ENCODE measurements at regions not wholly inside any gene's neighbourhood (a gene's known extent, or its start where the extent isn't known, plus 50 kb on each side); places are given as distances from the start of the nearest gene placed in this dataset.

DNA sequence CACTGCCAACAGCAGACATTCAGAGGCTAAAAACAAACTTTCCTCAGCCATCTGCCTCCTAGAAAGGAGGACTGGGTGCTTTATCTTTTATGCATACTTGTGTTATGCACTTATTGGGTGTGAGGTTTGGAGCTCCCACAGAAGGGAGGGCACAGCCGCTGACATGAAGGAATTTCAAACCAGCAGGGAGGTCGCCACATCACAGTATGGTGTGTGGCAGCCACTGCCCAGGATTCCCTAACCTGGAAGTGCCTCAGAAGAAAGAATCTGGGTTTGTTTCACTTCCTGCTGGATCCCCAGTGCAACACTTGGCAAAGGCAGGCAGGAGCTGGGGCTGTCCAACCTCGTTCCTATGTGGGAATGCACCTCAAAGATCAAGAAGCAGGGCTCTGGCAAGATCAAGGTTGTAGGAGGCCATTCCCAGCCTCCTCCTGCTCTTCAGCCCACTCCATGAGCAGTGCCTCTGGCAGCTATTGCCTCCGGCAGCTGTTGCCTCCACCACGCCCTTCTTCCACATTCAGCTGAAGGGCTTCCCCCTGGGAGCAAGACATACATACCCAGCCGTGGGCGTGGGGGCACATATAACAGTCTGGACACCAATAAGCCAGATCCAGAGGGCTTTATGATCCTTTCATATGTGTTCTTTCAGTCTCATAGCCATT, 109.0 kb upstream of the MAMLD1 start:
- intact Hi-C loops (cut with DNase I; ENCODE audit: low total_unique reads): no loop called here
- no peaks in the 10 kb centered on the region for H3K36me3 ChIP-seq
- no peaks in the 10 kb centered on the region for H3K4me1 ChIP-seq
- DNase-seq: no peak
- ATAC-seq: no peak
- no peak overlapping the region for H3K4me3 ChIP-seq
- no peak overlapping the region for H3K27ac ChIP-seq
- no peaks in the 10 kb centered on the region for H3K27me3 ChIP-seq
- TF ChIP-seq, protein P1, sequence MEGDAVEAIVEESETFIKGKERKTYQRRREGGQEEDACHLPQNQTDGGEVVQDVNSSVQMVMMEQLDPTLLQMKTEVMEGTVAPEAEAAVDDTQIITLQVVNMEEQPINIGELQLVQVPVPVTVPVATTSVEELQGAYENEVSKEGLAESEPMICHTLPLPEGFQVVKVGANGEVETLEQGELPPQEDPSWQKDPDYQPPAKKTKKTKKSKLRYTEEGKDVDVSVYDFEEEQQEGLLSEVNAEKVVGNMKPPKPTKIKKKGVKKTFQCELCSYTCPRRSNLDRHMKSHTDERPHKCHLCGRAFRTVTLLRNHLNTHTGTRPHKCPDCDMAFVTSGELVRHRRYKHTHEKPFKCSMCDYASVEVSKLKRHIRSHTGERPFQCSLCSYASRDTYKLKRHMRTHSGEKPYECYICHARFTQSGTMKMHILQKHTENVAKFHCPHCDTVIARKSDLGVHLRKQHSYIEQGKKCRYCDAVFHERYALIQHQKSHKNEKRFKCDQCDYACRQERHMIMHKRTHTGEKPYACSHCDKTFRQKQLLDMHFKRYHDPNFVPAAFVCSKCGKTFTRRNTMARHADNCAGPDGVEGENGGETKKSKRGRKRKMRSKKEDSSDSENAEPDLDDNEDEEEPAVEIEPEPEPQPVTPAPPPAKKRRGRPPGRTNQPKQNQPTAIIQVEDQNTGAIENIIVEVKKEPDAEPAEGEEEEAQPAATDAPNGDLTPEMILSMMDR (IDR thresholded peaks at IDR 0.05 in 4 of 5, conservative IDR thresholded peaks at IDR 0.05 in 1 of 5): no peak
- TF ChIP-seq POLR2A (IDR thresholded peaks at IDR 0.05): no peak
- no peaks in the 10 kb centered on the region for H3K9me3 ChIP-seq
- in situ Hi-C loops (cut with MboI; ENCODE audit: low sequenced_read_pairs in 4 of 4): no loop called here

DNA sequence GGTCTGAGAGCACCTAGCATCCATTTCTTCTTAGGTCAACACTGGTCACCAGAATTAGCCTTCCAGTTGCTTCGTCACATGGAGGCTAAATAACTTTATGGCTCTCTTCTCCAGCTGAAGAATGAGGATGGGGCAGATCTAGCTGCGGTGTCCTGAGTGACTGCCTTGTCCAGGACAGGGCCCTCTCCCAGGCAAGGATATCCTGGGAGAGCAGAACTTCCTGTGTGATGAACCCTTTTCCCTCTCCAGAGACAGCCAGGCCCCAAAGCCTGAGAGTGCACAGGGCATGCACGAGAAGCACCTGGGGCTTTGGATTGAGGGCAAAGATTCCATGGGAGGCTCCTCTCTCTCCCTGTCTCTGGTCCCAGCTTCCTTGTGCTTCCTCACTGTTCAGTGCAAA, 108.2 kb upstream of the MAMLD1 start:
- DNase-seq (no peak), ATAC-seq (no peak)
- H3K4me3 ChIP-seq: no peak overlapping the region
- no peaks in the 10 kb centered on the region for H3K4me1 ChIP-seq
- H3K9me3 ChIP-seq: no peaks in the 10 kb centered on the region
- no peaks in the 10 kb centered on the region for H3K36me3 ChIP-seq
- in situ Hi-C loops (cut with MboI; ENCODE audit: low sequenced_read_pairs in 4 of 4): no loop called here
- intact Hi-C loops (cut with DNase I; ENCODE audit: low total_unique reads): no loop called here
- H3K27me3 ChIP-seq: no peaks in the 10 kb centered on the region
- H3K27ac ChIP-seq: no peak overlapping the region
- TF ChIP-seq, protein P1 (IDR thresholded peaks at IDR 0.05 in 4 of 5, conservative IDR thresholded peaks at IDR 0.05 in 1 of 5): no peak
- no peak for TF ChIP-seq POLR2A (IDR thresholded peaks at IDR 0.05)

DNA sequence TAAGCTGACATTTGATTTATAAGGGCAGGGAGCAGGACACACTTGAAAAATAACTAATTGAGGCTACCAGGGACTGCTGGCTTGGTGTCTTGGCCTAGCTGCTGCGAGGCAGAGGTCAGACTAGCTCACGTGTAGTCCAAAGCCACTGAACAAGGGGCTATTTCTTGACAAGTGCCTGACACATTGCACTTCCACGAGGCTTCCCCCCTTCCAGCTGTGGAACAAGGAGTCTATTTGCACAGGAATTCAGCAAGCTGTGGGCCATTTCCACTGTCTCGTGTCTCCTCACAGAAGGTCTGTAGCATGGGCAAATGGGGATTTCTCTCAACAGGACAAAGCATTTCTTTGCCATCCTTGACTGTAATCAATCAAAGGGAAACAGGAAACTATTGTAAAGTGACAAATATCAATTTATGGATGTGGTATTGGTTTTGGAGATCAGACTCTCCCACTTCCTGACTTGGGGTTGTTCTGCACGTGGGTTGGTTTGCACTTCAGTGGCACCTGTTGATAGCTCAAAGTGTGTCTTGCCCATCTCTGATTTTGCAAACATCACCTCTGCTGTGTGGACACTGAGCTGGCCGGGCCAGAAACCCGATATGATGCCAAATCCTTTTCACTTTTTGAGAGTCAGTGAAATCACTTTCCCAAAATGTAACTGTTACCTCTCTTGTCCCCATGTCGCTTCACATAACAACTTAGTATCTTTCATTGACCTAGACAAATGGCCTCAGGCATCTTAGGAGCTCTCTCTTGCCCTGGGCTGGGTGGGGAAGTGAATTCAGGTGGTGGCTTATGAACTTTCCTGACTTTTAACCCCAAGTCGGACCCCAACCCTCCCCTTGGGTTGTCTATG, 107.4 kb upstream of the MAMLD1 start:
- Histone ChIP-seq H3K36me3 (no peaks in the 10 kb centered on the region), H3K27me3 (no peaks in the 10 kb centered on the region), H3K4me1 (no peaks in the 10 kb centered on the region), H3K9me3 (no peaks in the 10 kb centered on the region), H3K4me3 (no peak overlapping the region), H3K27ac (no peak overlapping the region)
- no peak for ATAC-seq
- no peak for TF ChIP-seq POLR2A (IDR thresholded peaks at IDR 0.05)
- TF ChIP-seq, protein P1 (IDR thresholded peaks at IDR 0.05 in 4 of 5, conservative IDR thresholded peaks at IDR 0.05 in 1 of 5): no peak
- in situ Hi-C loops (cut with MboI; ENCODE audit: low sequenced_read_pairs in 4 of 4) (no loop called here), intact Hi-C loops (cut with DNase I; ENCODE audit: low total_unique reads) (no loop called here)
- DNase-seq: no peak

DNA sequence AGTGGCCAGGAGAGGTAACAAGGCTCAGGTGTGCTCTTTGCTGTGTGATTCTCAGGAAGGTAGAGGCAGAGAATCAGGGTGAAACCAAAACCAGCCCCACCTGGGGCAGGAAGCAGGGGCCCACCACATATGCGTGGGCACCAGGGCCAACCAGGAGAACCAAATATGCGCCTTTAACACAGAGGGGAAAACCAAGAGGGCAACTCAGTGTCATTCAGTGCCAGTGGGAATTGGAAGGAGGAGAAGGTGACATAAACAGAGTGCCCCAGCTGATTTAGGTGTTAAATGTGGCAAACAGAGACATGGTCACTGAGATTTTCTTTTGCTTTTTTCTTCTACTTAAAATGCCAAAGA, 106.8 kb upstream of the MAMLD1 start:
- in situ Hi-C loops (cut with MboI; ENCODE audit: low sequenced_read_pairs in 4 of 4): no loop called here

More for the DNA sequence above, 106.8 kb upstream of the MAMLD1 start:
- Histone ChIP-seq H3K36me3 (no peaks in the 10 kb centered on the region), H3K27ac (no peak overlapping the region), H3K4me3 (no peak overlapping the region), H3K4me1 (no peaks in the 10 kb centered on the region), H3K27me3 (no peaks in the 10 kb centered on the region), H3K9me3 (no peaks in the 10 kb centered on the region)
- no peak for DNase-seq
- ATAC-seq: no peak
- no peak for TF ChIP-seq POLR2A (IDR thresholded peaks at IDR 0.05)
- TF ChIP-seq, protein P1 (IDR thresholded peaks at IDR 0.05 in 4 of 5, conservative IDR thresholded peaks at IDR 0.05 in 1 of 5): no peak
- intact Hi-C loops (cut with DNase I; ENCODE audit: low total_unique reads): no loop called here

Measured in gastrocnemius medialis (tissue), 4 donors.